Suprapubic skin (tissue), 3 donors: ENCODE measurements at regions not wholly inside any gene's neighbourhood (a gene's known extent, or its start where the extent isn't known, plus 50 kb on each side); places are given as distances from the start of the nearest gene placed in this dataset.

Experiments used
- EP300 ChIP-seq: sonication (generic); formaldehyde crosslinking; IDR thresholded peaks from one replicate; pipeline ENCODE4 v1.6.1; 2017; ENCODE audit warnings: antibody characterized with exemption
- TF ChIP-seq, protein P1 (sequence below), 2 donors: fragments of 200-600 bp in 1 of 2; fragments of 450-650 bp in 1 of 2; sonication (generic) in 1 of 2; IDR thresholded peaks; one replicate each; pipeline ENCODE4 v1.5.1; 2016 to 2019; ENCODE audit warnings: antibody characterized with exemption in 2 of 2, mild to moderate bottlenecking in 1 of 2, moderate library complexity in 1 of 2

DNA sequence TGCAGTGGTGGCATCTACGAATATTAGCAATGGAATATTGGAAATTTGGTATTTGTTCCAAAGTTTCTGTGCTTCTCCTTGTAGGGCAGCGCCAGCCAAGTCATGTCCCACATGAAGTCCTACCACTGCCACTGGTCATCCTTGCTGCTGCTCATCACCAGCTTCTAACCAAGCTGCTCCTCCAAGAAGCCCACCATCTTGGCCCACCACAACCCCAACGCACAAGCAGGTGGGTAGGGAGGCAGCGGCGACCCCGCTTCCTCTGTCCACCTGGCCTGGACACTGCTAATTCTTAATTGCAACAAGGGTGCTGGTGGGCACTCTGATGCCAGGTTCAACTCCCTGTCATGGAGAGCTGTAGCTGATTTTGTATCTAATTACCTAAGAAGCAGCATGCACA lies 291.2 kb upstream of the LYPLAL1 start:
- TF ChIP-seq, protein P1, sequence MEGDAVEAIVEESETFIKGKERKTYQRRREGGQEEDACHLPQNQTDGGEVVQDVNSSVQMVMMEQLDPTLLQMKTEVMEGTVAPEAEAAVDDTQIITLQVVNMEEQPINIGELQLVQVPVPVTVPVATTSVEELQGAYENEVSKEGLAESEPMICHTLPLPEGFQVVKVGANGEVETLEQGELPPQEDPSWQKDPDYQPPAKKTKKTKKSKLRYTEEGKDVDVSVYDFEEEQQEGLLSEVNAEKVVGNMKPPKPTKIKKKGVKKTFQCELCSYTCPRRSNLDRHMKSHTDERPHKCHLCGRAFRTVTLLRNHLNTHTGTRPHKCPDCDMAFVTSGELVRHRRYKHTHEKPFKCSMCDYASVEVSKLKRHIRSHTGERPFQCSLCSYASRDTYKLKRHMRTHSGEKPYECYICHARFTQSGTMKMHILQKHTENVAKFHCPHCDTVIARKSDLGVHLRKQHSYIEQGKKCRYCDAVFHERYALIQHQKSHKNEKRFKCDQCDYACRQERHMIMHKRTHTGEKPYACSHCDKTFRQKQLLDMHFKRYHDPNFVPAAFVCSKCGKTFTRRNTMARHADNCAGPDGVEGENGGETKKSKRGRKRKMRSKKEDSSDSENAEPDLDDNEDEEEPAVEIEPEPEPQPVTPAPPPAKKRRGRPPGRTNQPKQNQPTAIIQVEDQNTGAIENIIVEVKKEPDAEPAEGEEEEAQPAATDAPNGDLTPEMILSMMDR (IDR thresholded peaks at IDR 0.05) = no peak
- no peak for TF ChIP-seq EP300
